Astrocyte (in vitro differentiated cells and primary cell): ENCODE measurements at regions not wholly inside any gene's neighbourhood (a gene's known extent, or its start where the extent isn't known, plus 50 kb on each side); places are given as distances from the start of the nearest gene placed in this dataset.

ENCODE experiments used
- DNase-seq: peaks from one replicate; pipeline ENCODE4 v3.0.0-alpha.2; 2010; ENCODE audit warnings: low read depth
- FAIRE-seq: peaks from 2 replicates; lab custom pipeline; 2011; peaks lifted over from hg19 to GRCh38; lab: Jason Lieb, UNC
- H2AFZ ChIP-seq: 2 replicates; pipeline ENCODE4 v1.6.0; 2012; ENCODE audit warnings: low read depth, low read length, inconsistent platforms
- H3K27ac ChIP-seq: 2 replicates; pipeline ENCODE4 v1.5.1; 2011; ENCODE audit warnings: low read depth, low read length, inconsistent platforms
- H3K27me3 ChIP-seq: 2 replicates; pipeline ENCODE4 v1.6.0; 2011; ENCODE audit warnings: low read length, inconsistent platforms; ENCODE audit not compliant: insufficient read depth
- H3K36me3 ChIP-seq: 2 replicates; pipeline ENCODE4 v1.5.1; 2011; ENCODE audit warnings: low read length, inconsistent platforms; ENCODE audit not compliant: insufficient read depth
- H3K4me1 ChIP-seq: 2 replicates; pipeline ENCODE4 v1.5.1; 2011; ENCODE audit warnings: low read length, inconsistent platforms; ENCODE audit not compliant: insufficient read depth
- H3K4me2 ChIP-seq: 2 replicates; pipeline ENCODE4 v1.6.0; 2012; ENCODE audit warnings: low read length, inconsistent platforms
- H3K4me3 ChIP-seq: 2 replicates; pipeline ENCODE4 v1.5.1; 2011; ENCODE audit warnings: low read depth, mild to moderate bottlenecking, low read length, inconsistent platforms; ENCODE audit not compliant: insufficient read depth
- H3K79me2 ChIP-seq: 2 replicates; pipeline ENCODE4 v1.6.0; 2012; ENCODE audit warnings: mild to moderate bottlenecking, low read length, inconsistent platforms; ENCODE audit not compliant: insufficient read depth
- H3K9ac ChIP-seq: 2 replicates; pipeline ENCODE4 v1.6.0; 2012; ENCODE audit warnings: mild to moderate bottlenecking, low read length, inconsistent platforms
- H3K9me3 ChIP-seq: 2 replicates; pipeline ENCODE4 v1.5.1; 2012; ENCODE audit warnings: low read depth, mild to moderate bottlenecking, low read length, inconsistent platforms; ENCODE audit not compliant: insufficient read depth
- H4K20me1 ChIP-seq: 2 replicates; pipeline ENCODE4 v1.6.0; 2012; ENCODE audit warnings: low read length, inconsistent platforms; ENCODE audit not compliant: insufficient read depth
- H3K27ac Mint-ChIP-seq: one replicate; pipeline ENCODE4 v1.8.0; 2021; ENCODE audit warnings: mild to moderate bottlenecking, mixed read lengths; ENCODE audit not compliant: unreplicated experiment
- H3K27me3 Mint-ChIP-seq: one replicate; pipeline ENCODE4 v1.8.0; 2021; ENCODE audit warnings: low read depth, mixed read lengths; ENCODE audit not compliant: unreplicated experiment
- H3K36me3 Mint-ChIP-seq: one replicate; pipeline ENCODE4 v1.8.0; 2021; ENCODE audit warnings: low read depth, mixed read lengths; ENCODE audit not compliant: unreplicated experiment
- H3K4me1 Mint-ChIP-seq: one replicate; pipeline ENCODE4 v1.8.0; 2021; ENCODE audit warnings: low read depth, mixed read lengths; ENCODE audit not compliant: unreplicated experiment
- H3K4me3 Mint-ChIP-seq: one replicate; pipeline ENCODE4 v1.8.0; 2021; ENCODE audit warnings: mild to moderate bottlenecking, moderate library complexity, mixed read lengths; ENCODE audit not compliant: unreplicated experiment
- H3K9me3 Mint-ChIP-seq: one replicate; pipeline ENCODE4 v1.8.0; 2021; ENCODE audit warnings: mild to moderate bottlenecking, mixed read lengths; ENCODE audit not compliant: unreplicated experiment
- EZH2 ChIP-seq: IDR thresholded peaks from 2 replicates; pipeline ENCODE4 v1.6.1; 2012; ENCODE audit warnings: mild to moderate bottlenecking, low read length, inconsistent platforms; ENCODE audit not compliant: insufficient read depth
- TF ChIP-seq, protein P1 (sequence below): IDR thresholded peaks from 2 replicates; pipeline ENCODE4 v1.5.1; 2011; ENCODE audit warnings: low read depth, mild to moderate bottlenecking, inconsistent platforms, low read length, moderate library complexity; ENCODE audit not compliant: insufficient read depth

GRCh38 chr5:3412146-3412545 lies 183.5 kb upstream of the IRX1 start:
- H3K4me3 Mint-ChIP-seq: no peak overlapping the region
- no peaks in the 10 kb centered on the region for H3K4me1 ChIP-seq
- no peaks in the 10 kb centered on the region for H3K36me3 Mint-ChIP-seq
- H3K79me2 ChIP-seq: no peaks in the 10 kb centered on the region
- H3K9me3 ChIP-seq: peaks cover 6% of the 10 kb centered on the region
- no peak for FAIRE-seq
- no peak for DNase-seq
- no peak overlapping the region for H3K4me2 ChIP-seq
- no peak overlapping the region for H3K27ac ChIP-seq
- no peak overlapping the region for H2AFZ ChIP-seq
- no peaks in the 10 kb centered on the region for H3K36me3 ChIP-seq
- no peak overlapping the region for H3K27ac Mint-ChIP-seq
- no peaks in the 10 kb centered on the region for H3K27me3 ChIP-seq
- no peak overlapping the region for H3K4me3 ChIP-seq
- H3K27me3 Mint-ChIP-seq: peaks cover 8% of the 10 kb centered on the region
- no peaks in the 10 kb centered on the region for H3K4me1 Mint-ChIP-seq
- TF ChIP-seq EZH2: no peak
- TF ChIP-seq, protein P1, sequence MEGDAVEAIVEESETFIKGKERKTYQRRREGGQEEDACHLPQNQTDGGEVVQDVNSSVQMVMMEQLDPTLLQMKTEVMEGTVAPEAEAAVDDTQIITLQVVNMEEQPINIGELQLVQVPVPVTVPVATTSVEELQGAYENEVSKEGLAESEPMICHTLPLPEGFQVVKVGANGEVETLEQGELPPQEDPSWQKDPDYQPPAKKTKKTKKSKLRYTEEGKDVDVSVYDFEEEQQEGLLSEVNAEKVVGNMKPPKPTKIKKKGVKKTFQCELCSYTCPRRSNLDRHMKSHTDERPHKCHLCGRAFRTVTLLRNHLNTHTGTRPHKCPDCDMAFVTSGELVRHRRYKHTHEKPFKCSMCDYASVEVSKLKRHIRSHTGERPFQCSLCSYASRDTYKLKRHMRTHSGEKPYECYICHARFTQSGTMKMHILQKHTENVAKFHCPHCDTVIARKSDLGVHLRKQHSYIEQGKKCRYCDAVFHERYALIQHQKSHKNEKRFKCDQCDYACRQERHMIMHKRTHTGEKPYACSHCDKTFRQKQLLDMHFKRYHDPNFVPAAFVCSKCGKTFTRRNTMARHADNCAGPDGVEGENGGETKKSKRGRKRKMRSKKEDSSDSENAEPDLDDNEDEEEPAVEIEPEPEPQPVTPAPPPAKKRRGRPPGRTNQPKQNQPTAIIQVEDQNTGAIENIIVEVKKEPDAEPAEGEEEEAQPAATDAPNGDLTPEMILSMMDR: no peak
- H4K20me1 ChIP-seq: no peaks in the 10 kb centered on the region
- no peak overlapping the region for H3K9ac ChIP-seq
- H3K9me3 Mint-ChIP-seq: peaks cover 13% of the 10 kb centered on the region

GRCh38 chr5:3411363-3411762 lies 184.3 kb upstream of the IRX1 start:
- H3K27me3 Mint-ChIP-seq: peaks cover 8% of the 10 kb centered on the region
- no peak overlapping the region for H3K4me3 ChIP-seq
- H3K9ac ChIP-seq: no peak overlapping the region
- TF ChIP-seq, protein P1: no peak
- no peak for TF ChIP-seq EZH2
- no peak for FAIRE-seq
- H3K4me1 Mint-ChIP-seq: no peaks in the 10 kb centered on the region
- H3K36me3 ChIP-seq: no peaks in the 10 kb centered on the region
- H3K4me3 Mint-ChIP-seq: no peak overlapping the region
- H3K27ac ChIP-seq: no peak overlapping the region
- no peak overlapping the region for H2AFZ ChIP-seq
- no peak for DNase-seq
- H3K4me2 ChIP-seq: no peak overlapping the region
- no peaks in the 10 kb centered on the region for H3K36me3 Mint-ChIP-seq
- no peaks in the 10 kb centered on the region for H3K4me1 ChIP-seq
- H3K9me3 Mint-ChIP-seq: peaks cover 13% of the 10 kb centered on the region
- no peaks in the 10 kb centered on the region for H3K79me2 ChIP-seq
- no peaks in the 10 kb centered on the region for H4K20me1 ChIP-seq
- no peak overlapping the region for H3K27ac Mint-ChIP-seq
- peaks cover 6% of the 10 kb centered on the region for H3K9me3 ChIP-seq
- H3K27me3 ChIP-seq: no peaks in the 10 kb centered on the region

DNA sequence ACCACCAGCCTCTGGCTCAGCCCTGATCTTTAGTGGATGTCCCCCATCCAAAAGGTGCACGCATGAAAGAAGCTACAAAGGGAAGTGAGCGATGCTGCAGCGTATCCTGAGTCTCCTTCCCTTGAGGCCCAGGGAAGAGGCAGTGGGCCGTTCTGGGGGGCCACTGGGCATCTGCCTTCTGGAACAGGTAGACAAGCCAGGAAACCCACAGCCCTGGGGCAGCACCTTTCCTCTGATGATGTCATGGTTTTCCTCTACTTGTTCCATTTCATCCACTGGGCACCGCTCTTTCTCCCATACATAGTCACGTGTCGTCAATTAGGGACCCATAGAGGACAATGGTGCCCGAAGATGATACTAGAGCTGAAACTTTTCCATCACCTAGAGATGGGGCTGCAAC lies 194.0 kb upstream of the IRX1 start:
- H3K27me3 Mint-ChIP-seq: no peaks in the 10 kb centered on the region
- no peak overlapping the region for H3K27ac Mint-ChIP-seq
- H3K4me1 ChIP-seq: no peaks in the 10 kb centered on the region
- H3K36me3 Mint-ChIP-seq: no peaks in the 10 kb centered on the region
- no peak for DNase-seq
- peaks cover 2% of the 10 kb centered on the region for H3K9me3 Mint-ChIP-seq
- H3K79me2 ChIP-seq: no peaks in the 10 kb centered on the region
- H2AFZ ChIP-seq: no peak overlapping the region
- no peaks in the 10 kb centered on the region for H3K36me3 ChIP-seq
- no peaks in the 10 kb centered on the region for H3K4me1 Mint-ChIP-seq
- H3K9ac ChIP-seq: no peak overlapping the region
- no peak overlapping the region for H3K4me3 ChIP-seq
- no peak for FAIRE-seq
- H4K20me1 ChIP-seq: no peaks in the 10 kb centered on the region
- H3K4me2 ChIP-seq: no peak overlapping the region
- no peak overlapping the region for H3K4me3 Mint-ChIP-seq
- no peaks in the 10 kb centered on the region for H3K27me3 ChIP-seq
- peaks cover 3% of the 10 kb centered on the region for H3K9me3 ChIP-seq
- no peak overlapping the region for H3K27ac ChIP-seq
- no peak for TF ChIP-seq EZH2
- TF ChIP-seq, protein P1: no peak
